ENCODE measurements at regions not wholly inside any gene's neighbourhood (a gene's known extent, or its start where the extent isn't known, plus 50 kb on each side); places are given as distances from the start of the nearest gene placed in this dataset.
"Not testable (repeated sequence)": the region's sequence is repeated elsewhere in the genome, so short reads cannot be mapped to it uniquely, and the experiment has no call there.

GRCh38 chr5:174980952-174981351 lies 256.6 kb downstream of the MSX2 start:
- Histone ChIP-seq H3K27me3 (ENCODE audit: control insufficient read depth, insufficient read depth, low read length) (no peaks in the 10 kb centered on the region), H3K9me3 (ENCODE audit: control insufficient read depth, insufficient read depth, low read length) (no peaks in the 10 kb centered on the region), H3K27ac (ENCODE audit: low read depth, low read length) (no peak overlapping the region), H3K4me3 (ENCODE audit: low read depth, low read length) (no peak overlapping the region), H3K36me3 (ENCODE audit: control insufficient read depth, insufficient read depth, low read length) (no peaks in the 10 kb centered on the region), H3K4me1 (ENCODE audit: control insufficient read depth, insufficient read depth, low read length) (no peaks in the 10 kb centered on the region)
- no peak for DNase-seq (ENCODE audit: low read depth in 4 of 6, low spot score in 6 of 6)
- no CpG with 5 or more reads among the region's 2 CpGs for WGBS (ENCODE audit: insufficient coverage)

- Histone ChIP-seq H3K36me3 (ENCODE audit: control insufficient read depth, insufficient read depth, low read length) (no peaks in the 10 kb centered on the region), H3K9me3 (ENCODE audit: control insufficient read depth, insufficient read depth, low read length) (peaks cover 3% of the 10 kb centered on the region), H3K4me3 (ENCODE audit: low read depth, low read length) (no peak overlapping the region), H3K27me3 (ENCODE audit: control insufficient read depth, insufficient read depth, low read length) (no peaks in the 10 kb centered on the region), H3K27ac (ENCODE audit: low read depth, low read length) (no peak overlapping the region), H3K4me1 (ENCODE audit: control insufficient read depth, insufficient read depth, low read length) (no peaks in the 10 kb centered on the region)
- WGBS (ENCODE audit: insufficient coverage), result 71% methylated on average over 1 of the region's 2 CpGs
- no peak for DNase-seq (ENCODE audit: low read depth in 4 of 6, low spot score in 6 of 6)
These were observed 247.9 kb downstream of the MSX2 start for GRCh38 chr5:174972291-174972690.

- DNase-seq (ENCODE audit: low read depth in 4 of 6, low spot score in 6 of 6), result peak in 1 of 6 donors; percentile 60
- Histone ChIP-seq H3K27ac (ENCODE audit: low read depth, low read length) (no peak overlapping the region), H3K9me3 (ENCODE audit: control insufficient read depth, insufficient read depth, low read length) (peaks cover 3% of the 10 kb centered on the region), H3K4me1 (ENCODE audit: control insufficient read depth, insufficient read depth, low read length) (no peaks in the 10 kb centered on the region), H3K4me3 (ENCODE audit: low read depth, low read length) (no peak overlapping the region), H3K27me3 (ENCODE audit: control insufficient read depth, insufficient read depth, low read length) (no peaks in the 10 kb centered on the region), H3K36me3 (ENCODE audit: control insufficient read depth, insufficient read depth, low read length) (no peaks in the 10 kb centered on the region)
These were observed 246.8 kb downstream of the MSX2 start for GRCh38 chr5:174971210-174971609.

- DNase-seq (ENCODE audit: low read depth in 4 of 6, low spot score in 6 of 6), result no peak
- no peaks in the 10 kb centered on the region for H3K36me3 ChIP-seq (ENCODE audit: control insufficient read depth, insufficient read depth, low read length)
- H3K4me1 ChIP-seq (ENCODE audit: control insufficient read depth, insufficient read depth, low read length), result no peaks in the 10 kb centered on the region
- H3K27me3 ChIP-seq (ENCODE audit: control insufficient read depth, insufficient read depth, low read length), result no peaks in the 10 kb centered on the region
- no peak overlapping the region for H3K27ac ChIP-seq (ENCODE audit: low read depth, low read length)
- H3K9me3 ChIP-seq (ENCODE audit: control insufficient read depth, insufficient read depth, low read length), result peaks cover 3% of the 10 kb centered on the region
- 74% methylated on average over 4 of the region's 4 CpGs for WGBS (ENCODE audit: insufficient coverage)
- H3K4me3 ChIP-seq (ENCODE audit: low read depth, low read length), result no peak overlapping the region
These were observed 246.1 kb downstream of the MSX2 start for GRCh38 chr5:174970502-174970901.

GRCh38 chr5:174953871-174954270 lies 229.5 kb downstream of the MSX2 start:
- no CpG with 5 or more reads among the region's 6 CpGs for WGBS (ENCODE audit: insufficient coverage)
- H3K9me3 ChIP-seq (ENCODE audit: control insufficient read depth, insufficient read depth, low read length), result no peaks in the 10 kb centered on the region
- DNase-seq (ENCODE audit: low read depth in 4 of 6, low spot score in 6 of 6), result peak in 3 of 6 donors; percentile 22 to 77 (median 75)
- no peak overlapping the region for H3K4me3 ChIP-seq (ENCODE audit: low read depth, low read length)
- no peaks in the 10 kb centered on the region for H3K36me3 ChIP-seq (ENCODE audit: control insufficient read depth, insufficient read depth, low read length)
- no peak overlapping the region for H3K27ac ChIP-seq (ENCODE audit: low read depth, low read length)
- no peaks in the 10 kb centered on the region for H3K4me1 ChIP-seq (ENCODE audit: control insufficient read depth, insufficient read depth, low read length)
- peaks cover 3% of the 10 kb centered on the region for H3K27me3 ChIP-seq (ENCODE audit: control insufficient read depth, insufficient read depth, low read length)

GRCh38 chr5:174951151-174951780 lies 226.9 kb downstream of the MSX2 start:
- WGBS (ENCODE audit: insufficient coverage), result 31% methylated on average over 4 of the region's 5 CpGs
- Histone ChIP-seq H3K4me3 (ENCODE audit: low read depth, low read length) (no peak overlapping the region), H3K9me3 (ENCODE audit: control insufficient read depth, insufficient read depth, low read length) (no peaks in the 10 kb centered on the region), H3K4me1 (ENCODE audit: control insufficient read depth, insufficient read depth, low read length) (no peaks in the 10 kb centered on the region), H3K27ac (ENCODE audit: low read depth, low read length) (no peak overlapping the region), H3K27me3 (ENCODE audit: control insufficient read depth, insufficient read depth, low read length) (peaks cover 3% of the 10 kb centered on the region), H3K36me3 (ENCODE audit: control insufficient read depth, insufficient read depth, low read length) (no peaks in the 10 kb centered on the region)
- peak; percentile 54 to 98 (median 84) for DNase-seq (ENCODE audit: low read depth in 4 of 6, low spot score in 6 of 6)

GRCh38 chr5:174947548-174947947 lies 223.2 kb downstream of the MSX2 start:
- no peak for DNase-seq (ENCODE audit: low read depth in 4 of 6, low spot score in 6 of 6)

GRCh38 chr5:174945853-174946252 lies 221.5 kb downstream of the MSX2 start:
- WGBS (ENCODE audit: insufficient coverage), result 45% methylated on average over 5 of the region's 7 CpGs
- Histone ChIP-seq H3K4me3 (ENCODE audit: low read depth, low read length) (no peak overlapping the region), H3K9me3 (ENCODE audit: control insufficient read depth, insufficient read depth, low read length) (no peaks in the 10 kb centered on the region), H3K27ac (ENCODE audit: low read depth, low read length) (no peak overlapping the region), H3K4me1 (ENCODE audit: control insufficient read depth, insufficient read depth, low read length) (no peaks in the 10 kb centered on the region), H3K27me3 (ENCODE audit: control insufficient read depth, insufficient read depth, low read length) (peaks cover 5% of the 10 kb centered on the region), H3K36me3 (ENCODE audit: control insufficient read depth, insufficient read depth, low read length) (no peaks in the 10 kb centered on the region)
- DNase-seq (ENCODE audit: low read depth in 4 of 6, low spot score in 6 of 6), result peak in 2 of 6 donors; percentile 40 to 48

More at GRCh38 chr5:174947548-174947947, 223.2 kb downstream of the MSX2 start:
- Histone ChIP-seq H3K4me1 (ENCODE audit: control insufficient read depth, insufficient read depth, low read length) (no peaks in the 10 kb centered on the region), H3K4me3 (ENCODE audit: low read depth, low read length) (no peak overlapping the region), H3K27ac (ENCODE audit: low read depth, low read length) (no peak overlapping the region), H3K27me3 (ENCODE audit: control insufficient read depth, insufficient read depth, low read length) (peaks cover 3% of the 10 kb centered on the region), H3K9me3 (ENCODE audit: control insufficient read depth, insufficient read depth, low read length) (no peaks in the 10 kb centered on the region), H3K36me3 (ENCODE audit: control insufficient read depth, insufficient read depth, low read length) (no peaks in the 10 kb centered on the region)
- no CpG with 5 or more reads among the region's 1 CpG for WGBS (ENCODE audit: insufficient coverage)

- no peak for DNase-seq (ENCODE audit: low read depth in 4 of 6, low spot score in 6 of 6)
- Histone ChIP-seq H3K4me3 (ENCODE audit: low read depth, low read length) (no peak overlapping the region), H3K9me3 (ENCODE audit: control insufficient read depth, insufficient read depth, low read length) (no peaks in the 10 kb centered on the region), H3K27ac (ENCODE audit: low read depth, low read length) (no peak overlapping the region), H3K4me1 (ENCODE audit: control insufficient read depth, insufficient read depth, low read length) (no peaks in the 10 kb centered on the region), H3K27me3 (ENCODE audit: control insufficient read depth, insufficient read depth, low read length) (peaks cover 2% of the 10 kb centered on the region), H3K36me3 (ENCODE audit: control insufficient read depth, insufficient read depth, low read length) (no peaks in the 10 kb centered on the region)
- 80% methylated on average over 3 of the region's 3 CpGs for WGBS (ENCODE audit: insufficient coverage)
These were observed 219.4 kb downstream of the MSX2 start for GRCh38 chr5:174943785-174944184.

- not testable (repeated sequence) for DNase-seq (ENCODE audit: low read depth in 4 of 6, low spot score in 6 of 6); H3K27ac ChIP-seq (ENCODE audit: low read depth, low read length); H3K4me1 ChIP-seq (ENCODE audit: control insufficient read depth, insufficient read depth, low read length); H3K9me3 ChIP-seq (ENCODE audit: control insufficient read depth, insufficient read depth, low read length); H3K27me3 ChIP-seq (ENCODE audit: control insufficient read depth, insufficient read depth, low read length); H3K4me3 ChIP-seq (ENCODE audit: low read depth, low read length); H3K36me3 ChIP-seq (ENCODE audit: control insufficient read depth, insufficient read depth, low read length)
- no CpG with 5 or more reads among the region's 1 CpG for WGBS (ENCODE audit: insufficient coverage)
These were observed 218.6 kb downstream of the MSX2 start for GRCh38 chr5:174943002-174943401.

All from spinal cord (tissue), 9 donors.